GM11168 (cell line): ENCODE measurements at regions not wholly inside any gene's neighbourhood (a gene's known extent, or its start where the extent isn't known, plus 50 kb on each side); places are given as distances from the start of the nearest gene placed in this dataset.
"Not testable (repeated sequence)": the region's sequence is repeated elsewhere in the genome, so short reads cannot be mapped to it uniquely, and the experiment has no call there.

Experiments used
- in situ Hi-C: fragments of 300-500 bp; cut with MboI; formaldehyde crosslinking; loops from one replicate; pipeline ENCODE4 v1.12.0; 2022; ENCODE audit warnings: low sequenced_read_pairs; ENCODE audit not compliant: unreplicated experiment

GRCh38 chr9:85878872-85879597 lies 61.9 kb upstream of the NAA35 start:
- in situ Hi-C loops: not testable (repeated sequence)

GRCh38 chr9:85880507-85880906 lies 60.4 kb upstream of the NAA35 start:
- in situ Hi-C loops: not testable (repeated sequence)

GRCh38 chr9:85884256-85884655 lies 56.7 kb upstream of the NAA35 start:
- in situ Hi-C loops: no loop called here

GRCh38 chr9:85890962-85891361 lies 50.0 kb upstream of the NAA35 start:
- in situ Hi-C loops: no loop called here
